ENCODE measurements at regions not wholly inside any gene's neighbourhood (a gene's known extent, or its start where the extent isn't known, plus 50 kb on each side); places are given as distances from the start of the nearest gene placed in this dataset.

DNA sequence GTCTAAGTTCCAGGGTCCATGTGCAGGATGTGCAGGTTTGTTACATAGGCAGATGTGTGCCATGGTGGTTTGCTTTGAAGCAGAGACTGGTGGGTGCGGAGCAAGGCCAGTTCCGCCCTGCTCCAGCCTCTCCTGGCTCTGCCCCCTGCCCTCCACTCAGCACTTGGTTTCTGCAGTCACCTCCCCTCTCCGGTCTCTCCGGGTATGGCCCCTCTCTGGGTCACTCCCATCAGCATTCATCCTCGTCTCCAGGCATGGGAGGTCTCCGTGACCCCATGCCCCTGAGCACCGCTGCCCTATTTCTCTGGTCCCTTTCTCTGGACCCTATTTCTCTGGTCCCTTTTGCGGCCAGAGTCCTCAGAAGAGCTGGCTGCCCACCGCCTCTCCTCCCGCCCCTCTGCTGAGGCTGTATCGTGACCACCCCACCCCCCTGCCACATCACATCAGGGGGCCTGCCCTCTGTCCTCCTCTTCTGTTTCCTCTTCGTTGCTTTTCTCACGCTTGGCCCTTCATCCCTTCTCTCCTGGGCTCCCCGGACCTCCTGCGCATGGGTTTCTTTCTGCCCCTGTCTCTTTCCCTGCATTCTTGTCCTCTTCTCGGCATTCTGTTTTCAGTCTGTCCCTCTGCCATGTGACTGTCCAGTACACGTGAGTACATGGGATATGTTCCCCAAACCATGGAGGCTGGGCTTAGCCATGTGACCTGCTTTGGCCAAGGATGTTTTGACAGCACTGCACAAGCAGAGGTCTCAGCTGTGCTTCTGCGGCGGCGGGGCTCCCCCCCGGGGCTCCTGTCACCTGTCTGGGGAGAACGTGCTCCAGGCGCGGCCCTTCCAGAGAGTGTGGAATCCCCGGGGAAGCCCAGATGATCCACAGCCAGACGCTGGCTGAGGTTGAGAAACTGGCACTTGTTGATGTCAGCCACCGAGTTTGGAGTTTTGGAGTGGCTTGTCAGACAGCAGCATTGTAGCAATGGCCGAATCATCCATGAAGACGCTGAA, 54.4 kb upstream of the C1orf174 start:
- TF ChIP-seq FOXM1 (IDR thresholded peaks at IDR 0.05; ENCODE audit: borderline replicate concordance) (no peak), FOXK2 (IDR thresholded peaks at IDR 0.05) (no peak), TARDBP (IDR thresholded peaks at IDR 0.05) (no peak), BHLHE40 (IDR thresholded peaks at IDR 0.05; ENCODE audit: borderline replicate concordance) (no peak), ARNT (IDR thresholded peaks at IDR 0.05) (no peak), SP1 (IDR thresholded peaks at IDR 0.05) (no peak), HDGF (IDR thresholded peaks at IDR 0.05; ENCODE audit: borderline replicate concordance) (no peak), L3MBTL2 (conservative IDR thresholded peaks at IDR 0.05) (no peak), SUZ12 (IDR thresholded peaks at IDR 0.05) (no peak), FOXA1 (IDR thresholded peaks at IDR 0.05) (no peak), CTBP1 (IDR thresholded peaks at IDR 0.05; ENCODE audit: borderline replicate concordance) (no peak), LEF1 (IDR thresholded peaks at IDR 0.05; ENCODE audit: borderline replicate concordance) (no peak), ELF4 (IDR thresholded peaks at IDR 0.05) (no peak)
